Fibroblast of lung (primary cell): ENCODE measurements at regions not wholly inside any gene's neighbourhood (a gene's known extent, or its start where the extent isn't known, plus 50 kb on each side); places are given as distances from the start of the nearest gene placed in this dataset.

Experiments
- DNase-seq, 2 donors: peaks; one replicate each; pipeline versions ENCODE4 v3.0.0 to v3.0.0-alpha.2; 2010; ENCODE audit warnings: low read depth in 2 of 2
- H2AFZ ChIP-seq: 2 replicates; pipeline ENCODE4 v1.5.1; 2012; ENCODE audit warnings: low read length, control low read depth, inconsistent platforms
- H3K27ac ChIP-seq: 2 replicates; pipeline ENCODE4 v1.5.1; 2011; ENCODE audit warnings: low read length, control low read depth; ENCODE audit not compliant: insufficient read depth
- H3K27me3 ChIP-seq: 2 replicates; pipeline ENCODE4 v1.5.1; 2011; ENCODE audit warnings: mild to moderate bottlenecking, low read length; ENCODE audit not compliant: control insufficient read depth, insufficient read depth
- H3K36me3 ChIP-seq: 2 replicates; pipeline ENCODE4 v1.5.1; 2011; ENCODE audit warnings: low read length; ENCODE audit not compliant: control insufficient read depth, insufficient read depth
- H3K4me1 ChIP-seq: 2 replicates; pipeline ENCODE4 v1.5.1; 2011; ENCODE audit warnings: low read length; ENCODE audit not compliant: control insufficient read depth, insufficient read depth; ENCODE audit errors: extremely low read depth
- H3K4me2 ChIP-seq: 2 replicates; pipeline ENCODE4 v1.5.1; 2011; ENCODE audit warnings: low read length, control low read depth; ENCODE audit not compliant: insufficient read depth; ENCODE audit errors: extremely low read depth
- H3K4me3 ChIP-seq, 4 experiments: fragments of 200-600 bp in 1 of 4; sonication (generic) in 1 of 4; replicated peaks in 1 of 4; 2 replicates each; pipeline ENCODE4 v1.5.1; 2011 to 2016; ENCODE audit warnings: low read length in 4 of 4, low read depth in 3 of 4, mild to moderate bottlenecking in 3 of 4, control low read depth in 2 of 4, inconsistent platforms in 1 of 4, mixed read lengths in 1 of 4; ENCODE audit not compliant: insufficient read depth in 1 of 4; ENCODE audit errors: control extremely low read depth in 1 of 4
- H3K79me2 ChIP-seq: 2 replicates; pipeline ENCODE4 v1.5.1; 2012; ENCODE audit warnings: mild to moderate bottlenecking, low read length, inconsistent platforms; ENCODE audit not compliant: control insufficient read depth, insufficient read depth
- H3K9ac ChIP-seq: 2 replicates; pipeline ENCODE4 v1.5.1; 2011; ENCODE audit warnings: mild to moderate bottlenecking, low read length, control low read depth; ENCODE audit not compliant: insufficient read depth
- H3K9me3 ChIP-seq: 2 replicates; pipeline ENCODE4 v1.5.1; 2012; ENCODE audit warnings: low read depth, low read length; ENCODE audit not compliant: control insufficient read depth, insufficient read depth
- H4K20me1 ChIP-seq: 2 replicates; pipeline ENCODE4 v1.5.1; 2011; ENCODE audit warnings: low read length; ENCODE audit not compliant: control insufficient read depth, insufficient read depth; ENCODE audit errors: extremely low read depth
- EZH2 ChIP-seq: IDR thresholded peaks from 2 replicates; pipeline ENCODE4 v1.5.1; 2012; ENCODE audit warnings: low read length, control low read depth, mild to moderate bottlenecking; ENCODE audit errors: missing control alignments
- TF ChIP-seq, protein P1 (sequence below), 2 donors: IDR thresholded peaks in 1 of 2; conservative IDR thresholded peaks in 1 of 2; 1 replicate in 1 of 2; 2 replicates in 1 of 2; pipeline ENCODE4 v1.5.1; 2011 to 2012; ENCODE audit warnings: low read length in 2 of 2, control low read depth in 1 of 2, inconsistent platforms in 1 of 2, low read depth in 1 of 2, mild to moderate bottlenecking in 1 of 2

GRCh38 chr11:39221550-39222138 is 2237.8 kb downstream of the LRRC4C start:
- Histone ChIP-seq H3K4me3 (no peak overlapping the region), H3K27ac (no peak overlapping the region), H3K4me2 (no peak overlapping the region), H3K9me3 (no peaks in the 10 kb centered on the region), H2AFZ (no peak overlapping the region), H3K36me3 (no peaks in the 10 kb centered on the region), H3K79me2 (no peaks in the 10 kb centered on the region), H4K20me1 (no peaks in the 10 kb centered on the region), H3K27me3 (no peaks in the 10 kb centered on the region), H3K9ac (no peak overlapping the region), H3K4me1 (no peaks in the 10 kb centered on the region)
- TF ChIP-seq, protein P1, sequence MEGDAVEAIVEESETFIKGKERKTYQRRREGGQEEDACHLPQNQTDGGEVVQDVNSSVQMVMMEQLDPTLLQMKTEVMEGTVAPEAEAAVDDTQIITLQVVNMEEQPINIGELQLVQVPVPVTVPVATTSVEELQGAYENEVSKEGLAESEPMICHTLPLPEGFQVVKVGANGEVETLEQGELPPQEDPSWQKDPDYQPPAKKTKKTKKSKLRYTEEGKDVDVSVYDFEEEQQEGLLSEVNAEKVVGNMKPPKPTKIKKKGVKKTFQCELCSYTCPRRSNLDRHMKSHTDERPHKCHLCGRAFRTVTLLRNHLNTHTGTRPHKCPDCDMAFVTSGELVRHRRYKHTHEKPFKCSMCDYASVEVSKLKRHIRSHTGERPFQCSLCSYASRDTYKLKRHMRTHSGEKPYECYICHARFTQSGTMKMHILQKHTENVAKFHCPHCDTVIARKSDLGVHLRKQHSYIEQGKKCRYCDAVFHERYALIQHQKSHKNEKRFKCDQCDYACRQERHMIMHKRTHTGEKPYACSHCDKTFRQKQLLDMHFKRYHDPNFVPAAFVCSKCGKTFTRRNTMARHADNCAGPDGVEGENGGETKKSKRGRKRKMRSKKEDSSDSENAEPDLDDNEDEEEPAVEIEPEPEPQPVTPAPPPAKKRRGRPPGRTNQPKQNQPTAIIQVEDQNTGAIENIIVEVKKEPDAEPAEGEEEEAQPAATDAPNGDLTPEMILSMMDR (conservative IDR thresholded peaks at IDR 0.05 in 1 of 2, IDR thresholded peaks at IDR 0.05 in 1 of 2; ENCODE audit: low read depth in 1 of 2, low read length in 2 of 2), result no peak
- no peak for TF ChIP-seq EZH2
- DNase-seq, result no peak

DNA sequence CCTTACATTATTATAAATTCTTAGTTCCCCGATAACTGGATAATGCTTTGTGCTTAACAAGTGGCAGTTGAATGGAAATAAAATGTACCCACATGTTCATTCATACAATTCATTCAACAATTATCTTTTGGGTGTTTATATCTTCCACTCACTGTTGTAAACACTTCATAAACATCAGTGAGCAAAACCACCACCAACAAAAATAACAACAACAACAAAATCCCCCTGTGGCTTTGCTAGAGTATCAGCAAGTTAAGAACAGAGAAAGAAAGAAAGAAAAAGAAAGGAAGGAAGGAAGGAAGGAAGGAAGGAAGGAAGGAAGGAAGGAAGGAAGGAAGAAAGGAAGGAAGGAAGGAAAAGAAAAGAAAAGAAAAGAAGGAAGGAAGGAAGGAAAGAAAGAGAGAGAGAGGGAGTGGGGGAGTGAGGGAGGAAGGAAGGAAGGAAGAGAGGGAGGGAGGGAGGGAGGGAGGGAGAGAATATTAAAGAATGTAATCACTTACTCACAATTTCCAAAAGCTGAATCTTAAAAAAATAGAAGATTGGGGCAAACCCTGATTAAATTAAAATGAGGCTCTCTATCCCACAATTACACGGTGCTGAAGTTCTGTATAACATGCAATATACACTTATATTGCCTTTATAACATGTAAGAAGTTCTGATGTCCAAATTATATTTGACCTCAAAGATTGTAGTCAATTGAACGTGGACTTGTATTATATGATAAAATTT is 2238.8 kb downstream of the LRRC4C start:
- Histone ChIP-seq H3K36me3 (no peaks in the 10 kb centered on the region), H3K9ac (no peak overlapping the region), H3K27ac (no peak overlapping the region), H3K4me1 (no peaks in the 10 kb centered on the region), H3K27me3 (no peaks in the 10 kb centered on the region), H3K4me2 (no peak overlapping the region), H3K4me3 (no peak overlapping the region), H3K9me3 (no peaks in the 10 kb centered on the region), H4K20me1 (no peaks in the 10 kb centered on the region), H3K79me2 (no peaks in the 10 kb centered on the region), H2AFZ (no peak overlapping the region)
- DNase-seq, result no peak
- TF ChIP-seq, protein P1 (conservative IDR thresholded peaks at IDR 0.05 in 1 of 2, IDR thresholded peaks at IDR 0.05 in 1 of 2; ENCODE audit: low read depth in 1 of 2, low read length in 2 of 2), result no peak
- no peak for TF ChIP-seq EZH2

DNA sequence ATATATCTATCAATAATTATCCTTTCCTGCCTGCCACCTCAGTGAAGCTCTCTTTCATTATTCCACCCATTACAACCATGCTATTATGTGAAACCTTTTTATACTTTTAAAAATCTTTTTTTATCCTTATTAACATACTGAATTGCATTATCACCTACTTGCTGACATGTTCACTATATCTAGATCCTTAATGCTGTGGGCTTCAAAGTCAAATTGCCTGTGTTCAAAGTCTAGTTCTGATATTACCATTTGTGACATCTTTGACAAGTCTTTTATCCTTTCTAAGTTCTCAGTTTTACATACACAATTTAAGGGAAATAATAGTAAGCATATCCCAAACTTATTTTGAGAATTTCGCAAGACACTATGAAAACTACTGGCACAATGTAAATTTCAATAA is 2239.4 kb downstream of the LRRC4C start:
- DNase-seq, result no peak
- Histone ChIP-seq H2AFZ (no peak overlapping the region), H3K79me2 (no peaks in the 10 kb centered on the region), H3K36me3 (no peaks in the 10 kb centered on the region), H3K9me3 (no peaks in the 10 kb centered on the region), H4K20me1 (no peaks in the 10 kb centered on the region), H3K4me2 (no peak overlapping the region), H3K27ac (no peak overlapping the region), H3K4me1 (no peaks in the 10 kb centered on the region), H3K4me3 (no peak overlapping the region), H3K27me3 (no peaks in the 10 kb centered on the region), H3K9ac (no peak overlapping the region)
- no peak for TF ChIP-seq EZH2
- TF ChIP-seq, protein P1 (conservative IDR thresholded peaks at IDR 0.05 in 1 of 2, IDR thresholded peaks at IDR 0.05 in 1 of 2; ENCODE audit: low read depth in 1 of 2, low read length in 2 of 2), result no peak
